ENCODE measurements at regions not wholly inside any gene's neighbourhood (a gene's known extent, or its start where the extent isn't known, plus 50 kb on each side); places are given as distances from the start of the nearest gene placed in this dataset.

DNA sequence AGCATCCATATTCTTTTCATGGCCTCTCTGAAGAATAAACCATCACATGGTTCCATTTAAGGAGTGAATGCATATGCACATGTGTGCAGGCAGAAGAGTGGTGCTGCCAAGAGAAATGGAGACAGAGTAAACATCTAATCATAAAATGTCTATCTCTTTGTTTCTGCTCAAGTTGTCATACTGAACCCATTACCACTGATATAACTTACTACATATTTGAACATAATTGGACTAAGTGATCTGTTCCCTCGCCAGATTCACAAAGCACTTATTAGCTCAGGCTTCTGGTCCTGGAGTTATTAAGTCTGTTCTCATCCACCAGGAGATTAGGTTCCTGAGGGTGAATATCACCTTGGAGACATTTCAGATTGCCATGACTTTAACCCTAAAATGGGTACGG lies 72.3 kb upstream of the XYLT1 start:
- no peak for DNase-seq (ENCODE audit: low read depth, low spot score)
- Mint-ChIP-seq H3K4me3 (no peak overlapping the region), H3K4me1 (no peaks in the 10 kb centered on the region), H3K36me3 (ENCODE audit: low read depth) (no peaks in the 10 kb centered on the region), H3K27ac (ENCODE audit: unreplicated experiment) (no peak overlapping the region), H3K27me3 (ENCODE audit: low read depth) (no peaks in the 10 kb centered on the region), H3K9me3 (peaks cover 15% of the 10 kb centered on the region)
- TF ChIP-seq CTCF (conservative IDR thresholded peaks at IDR 0.05) = no peak

GRCh38 chr16:17541324-17541723 lies 70.6 kb upstream of the XYLT1 start:
- no peak overlapping the region for H3K27ac Mint-ChIP-seq (ENCODE audit: unreplicated experiment)
- no peak overlapping the region for H3K4me3 Mint-ChIP-seq
- DNase-seq (ENCODE audit: low read depth, low spot score) = no peak
- peaks cover 11% of the 10 kb centered on the region for H3K9me3 Mint-ChIP-seq
- TF ChIP-seq CTCF (conservative IDR thresholded peaks at IDR 0.05) = no peak
- H3K27me3 Mint-ChIP-seq (ENCODE audit: low read depth) = peaks cover 2% of the 10 kb centered on the region
- no peaks in the 10 kb centered on the region for H3K4me1 Mint-ChIP-seq
- H3K36me3 Mint-ChIP-seq (ENCODE audit: low read depth) = no peaks in the 10 kb centered on the region

GRCh38 chr16:17538927-17539326 lies 68.2 kb upstream of the XYLT1 start:
- DNase-seq (ENCODE audit: low read depth, low spot score) = no peak
- H3K36me3 Mint-ChIP-seq (ENCODE audit: low read depth) = no peaks in the 10 kb centered on the region
- no peak overlapping the region for H3K4me3 Mint-ChIP-seq
- no peaks in the 10 kb centered on the region for H3K9me3 Mint-ChIP-seq
- no peak overlapping the region for H3K27ac Mint-ChIP-seq (ENCODE audit: unreplicated experiment)
- peaks cover 8% of the 10 kb centered on the region for H3K27me3 Mint-ChIP-seq (ENCODE audit: low read depth)
- H3K4me1 Mint-ChIP-seq = no peaks in the 10 kb centered on the region
- no peak for TF ChIP-seq CTCF (conservative IDR thresholded peaks at IDR 0.05)

- no peaks in the 10 kb centered on the region for H3K4me1 Mint-ChIP-seq
- peaks cover 10% of the 10 kb centered on the region for H3K9me3 Mint-ChIP-seq
- no peak for DNase-seq (ENCODE audit: low read depth, low spot score)
- H3K27me3 Mint-ChIP-seq (ENCODE audit: low read depth) = peaks cover 19% of the 10 kb centered on the region
- H3K4me3 Mint-ChIP-seq = no peak overlapping the region
- H3K36me3 Mint-ChIP-seq (ENCODE audit: low read depth) = no peaks in the 10 kb centered on the region
- TF ChIP-seq CTCF (conservative IDR thresholded peaks at IDR 0.05) = no peak
- no peak overlapping the region for H3K27ac Mint-ChIP-seq (ENCODE audit: unreplicated experiment)
These were observed 61.7 kb upstream of the XYLT1 start for GRCh38 chr16:17532338-17532995.

- H3K27me3 Mint-ChIP-seq (ENCODE audit: low read depth) = peaks cover 12% of the 10 kb centered on the region
- TF ChIP-seq CTCF (conservative IDR thresholded peaks at IDR 0.05) = no peak
These were observed 59.4 kb upstream of the XYLT1 start for GRCh38 chr16:17529982-17530760.

More at GRCh38 chr16:17529982-17530760, 59.4 kb upstream of the XYLT1 start:
- Mint-ChIP-seq H3K36me3 (ENCODE audit: low read depth) (no peaks in the 10 kb centered on the region), H3K9me3 (peaks cover 10% of the 10 kb centered on the region), H3K27ac (ENCODE audit: unreplicated experiment) (no peak overlapping the region), H3K4me3 (no peak overlapping the region), H3K4me1 (no peaks in the 10 kb centered on the region)
- DNase-seq (ENCODE audit: low read depth, low spot score) = no peak
